Kidney epithelial cell (primary cell): ENCODE measurements at regions not wholly inside any gene's neighbourhood (a gene's known extent, or its start where the extent isn't known, plus 50 kb on each side); places are given as distances from the start of the nearest gene placed in this dataset.
"Not testable (repeated sequence)": the region's sequence is repeated elsewhere in the genome, so short reads cannot be mapped to it uniquely, and the experiment has no call there.

ENCODE experiments used
- DNase-seq: peaks from one replicate; pipeline ENCODE4 v3.0.0-alpha.2; 2010; ENCODE audit warnings: low read depth
- H3K27me3 ChIP-seq: 2 replicates; pipeline ENCODE4 v1.6.0; 2011; ENCODE audit warnings: low read length; ENCODE audit not compliant: control insufficient read depth, insufficient read depth
- H3K36me3 ChIP-seq: 2 replicates; pipeline ENCODE4 v1.5.1; 2011; ENCODE audit warnings: low read length; ENCODE audit not compliant: control insufficient read depth, insufficient read depth
- H3K4me3 ChIP-seq: 2 replicates; pipeline ENCODE4 v1.5.1; 2011; ENCODE audit warnings: low read depth, mild to moderate bottlenecking, control low read depth, low read length
- TF ChIP-seq, protein P1 (sequence below): IDR thresholded peaks from 2 replicates; pipeline ENCODE4 v1.5.1; 2011; ENCODE audit warnings: mild to moderate bottlenecking, moderate library complexity, low read length, control low read depth, inconsistent platforms; ENCODE audit not compliant: insufficient read depth, poor library complexity, severe bottlenecking

DNA sequence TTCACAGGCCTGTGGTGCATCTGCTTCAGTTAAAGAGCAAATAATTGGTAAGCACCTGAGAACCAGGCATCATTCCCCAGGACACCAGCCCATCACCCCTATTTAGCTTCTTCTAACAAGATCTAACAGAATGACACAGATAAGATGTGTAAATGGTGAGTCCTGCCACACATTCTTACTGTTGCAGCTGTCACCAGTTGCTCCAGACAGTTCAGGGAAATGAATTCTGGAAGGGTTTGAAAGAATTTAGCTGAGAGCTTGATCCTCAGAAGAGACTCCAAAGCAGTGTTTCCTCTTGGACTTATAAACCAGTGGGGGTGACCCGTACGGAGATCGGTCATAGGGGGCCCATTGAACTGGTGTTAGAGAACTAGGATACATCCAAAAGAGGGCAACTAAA, 238.0 kb downstream of the MEX3B start:
- DNase-seq, result no peak
- H3K4me3 ChIP-seq, result no peak overlapping the region
- TF ChIP-seq, protein P1, sequence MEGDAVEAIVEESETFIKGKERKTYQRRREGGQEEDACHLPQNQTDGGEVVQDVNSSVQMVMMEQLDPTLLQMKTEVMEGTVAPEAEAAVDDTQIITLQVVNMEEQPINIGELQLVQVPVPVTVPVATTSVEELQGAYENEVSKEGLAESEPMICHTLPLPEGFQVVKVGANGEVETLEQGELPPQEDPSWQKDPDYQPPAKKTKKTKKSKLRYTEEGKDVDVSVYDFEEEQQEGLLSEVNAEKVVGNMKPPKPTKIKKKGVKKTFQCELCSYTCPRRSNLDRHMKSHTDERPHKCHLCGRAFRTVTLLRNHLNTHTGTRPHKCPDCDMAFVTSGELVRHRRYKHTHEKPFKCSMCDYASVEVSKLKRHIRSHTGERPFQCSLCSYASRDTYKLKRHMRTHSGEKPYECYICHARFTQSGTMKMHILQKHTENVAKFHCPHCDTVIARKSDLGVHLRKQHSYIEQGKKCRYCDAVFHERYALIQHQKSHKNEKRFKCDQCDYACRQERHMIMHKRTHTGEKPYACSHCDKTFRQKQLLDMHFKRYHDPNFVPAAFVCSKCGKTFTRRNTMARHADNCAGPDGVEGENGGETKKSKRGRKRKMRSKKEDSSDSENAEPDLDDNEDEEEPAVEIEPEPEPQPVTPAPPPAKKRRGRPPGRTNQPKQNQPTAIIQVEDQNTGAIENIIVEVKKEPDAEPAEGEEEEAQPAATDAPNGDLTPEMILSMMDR, result no peak
- no peaks in the 10 kb centered on the region for H3K36me3 ChIP-seq
- H3K27me3 ChIP-seq, result no peaks in the 10 kb centered on the region

DNA sequence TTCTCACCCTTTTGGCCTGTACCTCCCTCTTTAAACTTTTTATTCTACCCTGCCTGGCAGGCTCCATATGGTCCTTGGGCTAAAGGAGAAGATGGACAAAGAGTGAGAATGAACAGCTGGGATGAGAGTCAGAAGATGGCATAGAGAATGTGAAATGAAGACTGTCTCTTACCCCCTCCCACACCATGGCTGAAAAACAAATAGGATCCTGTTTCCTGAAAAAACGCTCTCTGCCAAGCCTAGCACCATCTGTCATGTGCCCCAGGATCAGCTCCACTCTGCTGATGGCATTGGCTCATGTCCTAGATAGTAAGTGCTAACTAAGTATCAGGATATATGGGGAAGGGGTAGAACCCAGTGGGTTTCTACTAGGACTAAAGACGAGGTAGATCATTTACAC, 238.6 kb downstream of the MEX3B start:
- TF ChIP-seq, protein P1, result no peak
- Histone ChIP-seq H3K4me3 (no peak overlapping the region), H3K27me3 (no peaks in the 10 kb centered on the region), H3K36me3 (no peaks in the 10 kb centered on the region)
- no peak for DNase-seq

DNA sequence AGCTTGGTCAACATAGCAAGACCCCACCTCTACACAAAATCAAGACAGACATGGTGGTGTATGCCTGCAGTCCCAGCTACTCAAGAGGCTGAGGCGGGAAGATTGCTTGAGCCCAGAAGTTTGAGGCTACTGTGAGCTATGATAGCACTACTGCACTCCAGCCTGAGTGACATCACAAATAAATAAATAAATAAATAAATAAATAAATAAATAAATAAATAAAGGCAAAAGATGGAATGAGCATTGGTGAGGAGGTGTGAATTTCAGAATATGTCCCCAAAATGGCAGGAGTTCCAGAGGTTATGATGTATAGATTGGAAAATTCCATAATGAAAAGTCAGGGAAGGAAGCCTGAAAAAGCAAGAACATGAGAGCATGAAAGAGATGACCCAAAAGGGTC, 249.9 kb downstream of the MEX3B start:
- TF ChIP-seq, protein P1, result no peak
- no peak overlapping the region for H3K4me3 ChIP-seq
- H3K27me3 ChIP-seq, result no peaks in the 10 kb centered on the region
- no peaks in the 10 kb centered on the region for H3K36me3 ChIP-seq
- DNase-seq, result no peak

DNA sequence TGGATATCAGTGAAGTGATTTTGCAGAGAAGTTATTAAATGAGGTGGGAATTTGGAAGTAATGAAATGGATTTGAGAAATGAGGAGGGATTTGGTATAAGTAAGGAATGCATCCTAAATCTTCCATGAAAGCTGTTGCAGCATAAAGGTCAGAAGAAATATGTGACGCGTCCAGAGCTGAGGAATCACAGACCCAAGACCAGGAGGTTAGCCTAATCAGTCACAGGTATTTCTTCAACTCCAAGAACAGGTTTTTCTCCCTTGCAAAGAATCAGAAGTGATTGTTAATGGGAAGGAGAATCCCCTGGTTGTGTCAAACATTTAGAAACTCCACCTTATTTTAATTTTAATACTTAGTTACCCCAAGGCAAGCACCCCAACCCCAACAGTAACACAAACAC, 253.2 kb downstream of the MEX3B start:
- H3K36me3 ChIP-seq, result no peaks in the 10 kb centered on the region
- TF ChIP-seq, protein P1, result no peak
- DNase-seq, result no peak
- no peaks in the 10 kb centered on the region for H3K27me3 ChIP-seq
- no peak overlapping the region for H3K4me3 ChIP-seq

DNA sequence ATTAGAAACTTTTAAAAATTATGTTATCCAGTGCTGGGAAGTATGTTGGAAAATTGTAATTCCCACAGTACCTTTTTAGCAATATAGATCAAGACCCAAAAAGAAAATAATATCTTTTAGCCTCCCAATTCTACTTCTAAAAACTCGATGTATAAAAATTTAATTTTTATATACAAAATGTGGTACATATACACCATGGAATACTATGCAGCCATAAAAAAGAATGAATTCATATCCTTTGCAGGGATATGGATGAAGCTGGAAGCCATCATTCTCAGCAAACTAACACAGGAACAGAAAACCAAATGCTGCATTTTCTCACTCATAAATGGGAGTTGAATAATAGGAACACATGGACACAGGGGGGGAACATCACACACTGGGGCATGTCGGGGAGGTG, 254.5 kb downstream of the MEX3B start:
- not testable (repeated sequence) for DNase-seq, H3K36me3 ChIP-seq, H3K27me3 ChIP-seq

DNA sequence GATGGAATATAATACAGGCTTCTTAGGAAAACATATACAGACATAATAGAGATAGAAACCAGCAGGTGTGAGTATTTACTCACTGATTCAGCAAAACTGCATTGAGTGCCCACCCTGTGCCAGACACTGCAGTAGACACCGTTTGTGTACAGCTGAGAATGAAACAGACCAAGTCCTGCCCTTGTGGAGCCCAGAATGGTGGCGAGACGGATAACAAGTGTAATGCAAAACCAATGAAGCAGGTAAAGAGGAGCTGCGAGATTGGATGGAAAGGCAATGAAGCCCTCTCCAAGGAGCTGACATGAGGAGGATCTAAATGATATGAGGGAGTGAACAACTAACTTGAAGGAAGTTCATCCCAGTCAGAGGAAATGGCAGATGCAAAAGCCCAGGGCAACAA, 256.4 kb downstream of the MEX3B start:
- H3K4me3 ChIP-seq, result no peak overlapping the region
- H3K36me3 ChIP-seq, result no peaks in the 10 kb centered on the region
- H3K27me3 ChIP-seq, result no peaks in the 10 kb centered on the region
- TF ChIP-seq, protein P1, result no peak
- DNase-seq, result no peak

More for the DNA sequence above, 254.5 kb downstream of the MEX3B start:
- H3K4me3 ChIP-seq, result not testable (repeated sequence)
